ENCODE measurements at regions not wholly inside any gene's neighbourhood (a gene's known extent, or its start where the extent isn't known, plus 50 kb on each side); places are given as distances from the start of the nearest gene placed in this dataset.

GRCh38 chr2:131656816-131657633 lies 129.3 kb downstream of the CCDC74A start:
- no peak for TF ChIP-seq CTCF (IDR thresholded peaks at IDR 0.05)
- no peak for TF ChIP-seq POLR2A (IDR thresholded peaks at IDR 0.05)
- TF ChIP-seq POLR2AphosphoS5 (IDR thresholded peaks at IDR 0.05): no peak
- no peak for TF ChIP-seq EP300 (IDR thresholded peaks at IDR 0.05)

Data from upper lobe of left lung (tissue), 4 donors.